ENCODE measurements at regions not wholly inside any gene's neighbourhood (a gene's known extent, or its start where the extent isn't known, plus 50 kb on each side); places are given as distances from the start of the nearest gene placed in this dataset.

- TF ChIP-seq MAX (IDR thresholded peaks at IDR 0.05; ENCODE audit: low read depth, low read length), result no peak
- no peak for TF ChIP-seq CTCF (IDR thresholded peaks at IDR 0.05 in 2 of 3, conservative IDR thresholded peaks at IDR 0.05 in 1 of 3; ENCODE audit: control insufficient read depth in 2 of 3, extremely low read depth in 1 of 3, insufficient read depth in 1 of 3, low read depth in 3 of 3, low read length in 3 of 3)
Measured at GRCh38 chr9:13943176-13943575, 370.8 kb downstream of the NFIB start.
